Amniotic stem cell (primary cell): ENCODE measurements at regions not wholly inside any gene's neighbourhood (a gene's known extent, or its start where the extent isn't known, plus 50 kb on each side); places are given as distances from the start of the nearest gene placed in this dataset.
"Not testable (repeated sequence)": the region's sequence is repeated elsewhere in the genome, so short reads cannot be mapped to it uniquely, and the experiment has no call there.

Experiments used
- DNase-seq: peaks from one replicate; lab custom pipeline; 2025; lab: John Stamatoyannopoulos, UW

GRCh38 chr16:9593440-9593839 lies 502.0 kb downstream of the HAPSTR1 start:
- DNase-seq, result no peak

- no peak for DNase-seq
Measured at GRCh38 chr16:9594047-9594446, 502.6 kb downstream of the HAPSTR1 start.

- no peak for DNase-seq
Measured at GRCh38 chr16:9594946-9595345, 503.5 kb downstream of the HAPSTR1 start.

- DNase-seq, result no peak
Measured at GRCh38 chr16:9595393-9595792, 503.9 kb downstream of the HAPSTR1 start.

GRCh38 chr16:9596788-9597187 lies 505.3 kb downstream of the HAPSTR1 start:
- no peak for DNase-seq

- no peak for DNase-seq
Measured at GRCh38 chr16:9597967-9598730, 506.7 kb downstream of the HAPSTR1 start.

- no peak for DNase-seq
Measured at GRCh38 chr16:9598731-9599083, 507.3 kb downstream of the HAPSTR1 start.

GRCh38 chr16:9599415-9600120 lies 508.1 kb downstream of the HAPSTR1 start:
- no peak for DNase-seq

GRCh38 chr16:9602189-9602588 lies 510.7 kb downstream of the HAPSTR1 start:
- no peak for DNase-seq

GRCh38 chr16:9603316-9603715 lies 511.9 kb downstream of the HAPSTR1 start:
- DNase-seq, result no peak

- no peak for DNase-seq
Measured at GRCh38 chr16:9607515-9608230, 516.2 kb downstream of the HAPSTR1 start.

- DNase-seq, result no peak
Measured at GRCh38 chr16:9610727-9611126, 519.3 kb downstream of the HAPSTR1 start.

- DNase-seq, result no peak
Measured at GRCh38 chr16:9612267-9612666, 520.8 kb downstream of the HAPSTR1 start.

GRCh38 chr16:9614389-9614788 lies 522.9 kb downstream of the HAPSTR1 start:
- no peak for DNase-seq

- DNase-seq, result no peak
Measured at GRCh38 chr16:9622268-9622667, 530.8 kb downstream of the HAPSTR1 start.

GRCh38 chr16:9625122-9625521 lies 533.7 kb downstream of the HAPSTR1 start:
- no peak for DNase-seq

- no peak for DNase-seq
Measured at GRCh38 chr16:9627427-9627826, 536.0 kb downstream of the HAPSTR1 start.

- no peak for DNase-seq
Measured at GRCh38 chr16:9630119-9630518, 538.7 kb downstream of the HAPSTR1 start.

GRCh38 chr16:9630985-9631384 lies 539.5 kb downstream of the HAPSTR1 start:
- no peak for DNase-seq

- DNase-seq, result no peak
Measured at GRCh38 chr16:9633844-9634243, 542.4 kb downstream of the HAPSTR1 start.

- DNase-seq, result not testable (repeated sequence)
Measured at GRCh38 chr16:9635150-9635720, 543.8 kb downstream of the HAPSTR1 start.

GRCh38 chr16:9644258-9644657 lies 538.0 kb downstream of the GRIN2A start:
- no peak for DNase-seq

- no peak for DNase-seq
Measured at GRCh38 chr16:9645911-9646310, 536.3 kb downstream of the GRIN2A start.
